ENCODE measurements at regions not wholly inside any gene's neighbourhood (a gene's known extent, or its start where the extent isn't known, plus 50 kb on each side); places are given as distances from the start of the nearest gene placed in this dataset.

DNA sequence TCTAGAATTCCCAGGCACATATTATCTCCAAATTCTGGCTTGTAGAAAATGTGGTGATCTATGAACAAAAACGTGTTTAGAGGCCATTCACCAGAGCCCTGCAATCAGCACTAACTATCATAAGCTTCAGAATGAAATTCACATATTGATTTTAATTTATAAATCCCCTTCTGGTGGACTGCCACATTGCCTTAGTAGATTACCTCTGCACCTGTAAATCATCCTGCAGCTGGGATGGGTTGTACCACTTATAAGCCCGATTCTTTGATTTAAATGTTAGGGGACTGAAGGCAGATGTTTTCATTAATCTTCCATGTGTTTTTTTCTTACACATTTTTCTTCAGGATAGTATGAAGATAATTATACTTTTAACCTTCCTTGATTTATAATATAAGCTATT is 140.7 kb upstream of the PTPRD start:
- Mint-ChIP-seq H3K9me3 (peaks cover 21% of the 10 kb centered on the region), H3K36me3 (no peaks in the 10 kb centered on the region), H3K27ac (no peak overlapping the region), H3K4me1 (no peaks in the 10 kb centered on the region), H3K4me3 (no peak overlapping the region), H3K27me3 (no peaks in the 10 kb centered on the region)
- CTCF ChIA-PET: no interaction called here
- no peak for DNase-seq

DNA sequence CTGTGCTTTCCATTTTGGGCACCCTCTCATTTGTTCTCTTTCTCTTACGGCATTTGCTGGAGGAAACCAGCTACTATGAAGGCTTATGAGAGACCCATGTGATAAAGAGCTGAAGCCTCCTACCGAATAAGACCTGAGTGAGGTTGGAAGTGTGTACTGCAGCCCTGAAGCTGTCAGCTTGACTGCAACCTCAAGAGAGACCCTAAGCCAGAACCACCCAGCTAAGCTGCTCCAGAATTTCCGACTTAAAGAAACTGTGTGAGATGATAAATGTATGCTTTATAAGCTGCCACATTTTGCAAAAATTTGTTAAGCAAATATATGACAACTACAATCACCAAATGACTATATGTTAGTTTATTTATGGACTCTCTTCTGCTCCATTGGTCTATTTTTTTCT is 151.7 kb upstream of the PTPRD start:
- no peak for DNase-seq
- Mint-ChIP-seq H3K4me1 (no peaks in the 10 kb centered on the region), H3K4me3 (no peak overlapping the region), H3K27me3 (no peaks in the 10 kb centered on the region), H3K36me3 (no peaks in the 10 kb centered on the region), H3K9me3 (peaks cover 15% of the 10 kb centered on the region), H3K27ac (no peak overlapping the region)
- CTCF ChIA-PET: no interaction called here

GRCh38 chr9:10773136-10773535 is 160.3 kb upstream of the PTPRD start:
- no peak for DNase-seq
- Mint-ChIP-seq H3K4me1 (no peaks in the 10 kb centered on the region), H3K27ac (no peak overlapping the region), H3K27me3 (no peaks in the 10 kb centered on the region), H3K9me3 (peaks cover 17% of the 10 kb centered on the region), H3K4me3 (no peak overlapping the region), H3K36me3 (no peaks in the 10 kb centered on the region)
- CTCF ChIA-PET: no interaction called here

DNA sequence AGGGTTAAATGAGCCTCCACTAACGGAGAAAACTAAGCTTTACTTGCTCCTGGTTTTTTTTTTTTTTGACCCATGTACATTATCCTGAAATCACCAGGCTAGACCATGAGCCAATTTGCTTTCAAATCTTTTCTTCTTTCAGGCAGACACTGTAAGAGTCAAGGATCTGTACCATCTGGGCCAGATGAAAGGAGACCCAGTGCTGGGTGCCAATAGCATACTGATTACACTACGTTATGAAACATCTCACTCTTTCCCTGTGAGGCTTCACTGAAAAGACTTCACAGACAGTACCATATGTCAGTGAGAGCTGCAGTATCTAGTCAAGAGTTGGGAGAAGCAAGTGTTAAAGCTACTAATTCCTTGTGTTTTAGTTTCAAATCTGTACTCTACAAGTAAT is 161.2 kb upstream of the PTPRD start:
- Mint-ChIP-seq H3K4me1 (no peaks in the 10 kb centered on the region), H3K36me3 (no peaks in the 10 kb centered on the region), H3K9me3 (peaks cover 17% of the 10 kb centered on the region), H3K4me3 (no peak overlapping the region), H3K27ac (no peak overlapping the region), H3K27me3 (no peaks in the 10 kb centered on the region)
- DNase-seq: no peak
- CTCF ChIA-PET: no interaction called here

DNA sequence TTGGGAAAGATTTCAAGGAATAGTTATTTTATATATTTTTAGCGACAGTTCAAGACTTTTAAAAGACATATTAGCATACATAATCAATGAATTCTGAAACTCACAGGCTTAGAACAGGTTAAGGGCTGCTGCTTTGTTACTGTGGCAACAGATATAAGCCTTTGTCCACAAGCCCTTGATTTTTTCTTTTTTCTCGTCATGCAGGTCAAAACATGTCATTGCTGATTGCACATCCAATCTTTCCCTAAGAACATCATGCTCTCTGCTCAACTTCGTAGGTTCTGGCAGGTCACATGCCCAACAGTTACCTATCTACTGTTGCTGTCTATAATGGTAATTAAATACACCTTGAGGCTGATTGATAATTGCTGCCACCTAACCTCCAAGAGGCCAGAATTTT is 172.5 kb upstream of the PTPRD start:
- Mint-ChIP-seq H3K27ac (no peak overlapping the region), H3K36me3 (no peaks in the 10 kb centered on the region), H3K27me3 (no peaks in the 10 kb centered on the region), H3K9me3 (peaks cover 20% of the 10 kb centered on the region), H3K4me1 (no peaks in the 10 kb centered on the region), H3K4me3 (no peak overlapping the region)
- CTCF ChIA-PET: no interaction called here
- no peak for DNase-seq

GRCh38 chr9:10793306-10793705 is 180.5 kb upstream of the PTPRD start:
- Mint-ChIP-seq H3K4me1 (no peaks in the 10 kb centered on the region), H3K9me3 (peaks cover 16% of the 10 kb centered on the region), H3K27me3 (no peaks in the 10 kb centered on the region), H3K4me3 (no peak overlapping the region), H3K27ac (no peak overlapping the region), H3K36me3 (no peaks in the 10 kb centered on the region)
- CTCF ChIA-PET: no interaction called here
- no peak for DNase-seq

DNA sequence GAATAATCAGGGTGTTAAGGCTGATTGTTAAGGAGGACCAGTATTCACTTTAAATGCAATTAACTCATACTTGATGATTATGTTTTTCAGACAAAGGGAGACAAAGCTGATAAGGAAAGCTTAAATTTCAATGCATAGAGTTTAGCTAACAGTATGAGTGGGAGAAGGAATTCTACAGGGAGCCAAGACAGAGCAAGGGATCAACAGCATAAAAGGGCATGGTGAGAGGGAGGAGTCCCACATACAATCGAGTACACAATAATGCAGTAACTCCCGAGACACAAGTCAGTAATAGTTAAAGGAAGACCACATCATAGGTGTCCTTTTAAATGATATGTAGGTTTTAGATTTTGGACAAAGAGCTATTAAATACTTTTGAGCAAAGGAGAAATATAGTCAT is 191.7 kb upstream of the PTPRD start:
- Mint-ChIP-seq H3K4me1 (no peaks in the 10 kb centered on the region), H3K27me3 (no peaks in the 10 kb centered on the region), H3K9me3 (peaks cover 3% of the 10 kb centered on the region), H3K27ac (no peak overlapping the region), H3K4me3 (no peak overlapping the region), H3K36me3 (no peaks in the 10 kb centered on the region)
- CTCF ChIA-PET: interaction anchor here (0.6 kb wide), 1 partner anchor 27 kb away, joined by 3 read pairs; no protein-coding TSS in a partner anchor
- DNase-seq: no peak

- H3K27ac Mint-ChIP-seq: no peak overlapping the region
- CTCF ChIA-PET: no interaction called here
- no peaks in the 10 kb centered on the region for H3K36me3 Mint-ChIP-seq
- DNase-seq: no peak
- no peak overlapping the region for H3K4me3 Mint-ChIP-seq
- H3K4me1 Mint-ChIP-seq: no peaks in the 10 kb centered on the region
- H3K27me3 Mint-ChIP-seq: no peaks in the 10 kb centered on the region
- H3K9me3 Mint-ChIP-seq: peaks cover 3% of the 10 kb centered on the region
Measured at GRCh38 chr9:10806868-10807267, 194.1 kb upstream of the PTPRD start.

- Mint-ChIP-seq H3K9me3 (peaks cover 13% of the 10 kb centered on the region), H3K4me1 (no peaks in the 10 kb centered on the region), H3K27ac (no peak overlapping the region), H3K4me3 (no peak overlapping the region), H3K27me3 (no peaks in the 10 kb centered on the region), H3K36me3 (no peaks in the 10 kb centered on the region)
- CTCF ChIA-PET: no interaction called here
- no peak for DNase-seq
Measured at GRCh38 chr9:10818206-10818605, 205.4 kb upstream of the PTPRD start.

DNA sequence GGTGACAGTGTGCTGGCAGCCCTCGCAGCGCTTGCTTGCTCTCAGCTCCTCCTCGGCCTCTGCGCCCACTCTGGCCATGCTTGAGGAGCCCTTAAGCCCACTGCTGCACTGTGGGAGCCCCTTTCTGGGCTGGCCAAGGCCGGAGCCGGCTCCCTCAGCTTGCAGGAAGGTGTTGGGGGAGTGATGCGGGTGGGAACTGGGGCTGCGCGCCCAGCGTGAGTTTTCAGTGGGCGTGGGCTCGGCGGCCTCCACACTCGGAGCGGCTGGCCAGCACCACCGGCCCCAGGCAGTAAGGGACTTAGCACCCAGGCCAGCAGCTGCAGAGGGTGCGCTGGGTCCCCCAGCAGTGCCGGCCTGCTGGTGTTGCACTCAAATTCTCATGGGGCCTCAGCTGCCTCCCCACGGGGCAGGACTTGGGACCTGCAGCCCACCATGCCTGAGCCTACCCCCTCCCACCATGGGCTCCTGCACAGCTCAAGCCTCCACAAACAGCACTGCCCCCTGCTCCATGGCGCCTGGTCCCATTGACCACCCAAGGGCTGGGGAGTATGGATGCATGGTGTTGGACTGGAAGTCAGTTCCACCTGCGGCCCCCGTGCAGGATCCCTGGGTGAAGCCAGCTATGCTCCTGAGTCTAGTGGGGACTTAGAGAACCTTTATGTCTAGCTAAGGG is 223.1 kb upstream of the PTPRD start:
- CTCF ChIA-PET: no interaction called here
- H3K4me1 Mint-ChIP-seq: no peaks in the 10 kb centered on the region
- no peak overlapping the region for H3K27ac Mint-ChIP-seq
- DNase-seq: no peak
- no peaks in the 10 kb centered on the region for H3K36me3 Mint-ChIP-seq
- peaks cover 15% of the 10 kb centered on the region for H3K9me3 Mint-ChIP-seq
- H3K4me3 Mint-ChIP-seq: no peak overlapping the region
- no peaks in the 10 kb centered on the region for H3K27me3 Mint-ChIP-seq

DNA sequence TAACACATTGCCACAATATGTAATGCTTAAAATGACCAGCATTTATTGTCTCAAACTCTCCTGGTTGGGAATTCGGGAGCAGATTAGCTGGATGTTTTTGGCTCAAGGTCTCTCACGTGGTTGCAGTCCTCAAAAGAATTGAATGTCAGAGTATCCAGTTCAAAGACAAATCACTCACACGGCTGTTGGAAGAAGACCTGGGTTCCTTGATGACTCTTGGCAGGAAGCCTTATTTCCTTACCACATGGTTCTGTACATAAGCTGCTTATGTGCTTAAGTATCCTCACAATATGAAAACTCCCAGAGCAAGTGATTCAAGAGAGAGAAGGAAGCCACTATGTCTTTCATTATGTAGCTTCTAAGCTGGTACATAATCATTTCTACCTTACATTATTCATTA is 230.3 kb upstream of the PTPRD start:
- no peaks in the 10 kb centered on the region for H3K4me1 Mint-ChIP-seq
- CTCF ChIA-PET: no interaction called here

GRCh38 chr9:10855847-10856246 is 243.0 kb upstream of the PTPRD start:
- H3K4me1 Mint-ChIP-seq: no peaks in the 10 kb centered on the region
- no peak for DNase-seq
- CTCF ChIA-PET: no interaction called here
- H3K27me3 Mint-ChIP-seq: no peaks in the 10 kb centered on the region
- no peaks in the 10 kb centered on the region for H3K36me3 Mint-ChIP-seq
- no peak overlapping the region for H3K27ac Mint-ChIP-seq
- H3K4me3 Mint-ChIP-seq: no peak overlapping the region
- peaks cover 11% of the 10 kb centered on the region for H3K9me3 Mint-ChIP-seq

More for the DNA sequence above, 230.3 kb upstream of the PTPRD start:
- no peak overlapping the region for H3K4me3 Mint-ChIP-seq
- H3K27ac Mint-ChIP-seq: no peak overlapping the region
- H3K36me3 Mint-ChIP-seq: no peaks in the 10 kb centered on the region
- H3K9me3 Mint-ChIP-seq: peaks cover 2% of the 10 kb centered on the region
- H3K27me3 Mint-ChIP-seq: no peaks in the 10 kb centered on the region
- no peak for DNase-seq

- Mint-ChIP-seq H3K4me3 (no peak overlapping the region), H3K4me1 (no peaks in the 10 kb centered on the region), H3K9me3 (peaks cover 11% of the 10 kb centered on the region), H3K27ac (no peak overlapping the region), H3K27me3 (no peaks in the 10 kb centered on the region), H3K36me3 (no peaks in the 10 kb centered on the region)
- no peak for DNase-seq
- CTCF ChIA-PET: no interaction called here
Measured at GRCh38 chr9:10858817-10859216, 246.0 kb upstream of the PTPRD start.

DNA sequence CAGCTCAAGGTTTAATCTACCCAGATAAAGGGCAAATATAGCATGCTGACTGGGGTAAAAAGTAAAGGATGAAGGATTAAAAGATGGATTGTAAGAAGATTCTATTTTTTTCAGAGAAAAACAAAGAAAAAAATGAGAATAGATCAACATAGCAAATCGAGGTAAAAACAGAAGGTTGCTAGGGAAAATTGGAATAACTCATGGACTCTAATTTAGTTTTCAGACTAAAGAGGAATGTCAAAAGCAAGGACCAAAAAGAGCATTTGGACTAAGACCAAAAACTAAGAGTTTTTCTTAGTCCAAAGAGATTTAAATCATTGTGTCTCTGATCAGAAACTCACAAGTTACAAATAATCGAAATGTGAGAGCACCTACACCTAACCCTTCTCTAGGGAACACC is 250.7 kb upstream of the PTPRD start:
- Mint-ChIP-seq H3K9me3 (peaks cover 8% of the 10 kb centered on the region), H3K27me3 (no peaks in the 10 kb centered on the region), H3K36me3 (no peaks in the 10 kb centered on the region), H3K27ac (no peak overlapping the region), H3K4me3 (no peak overlapping the region), H3K4me1 (no peaks in the 10 kb centered on the region)
- no peak for DNase-seq
- CTCF ChIA-PET: no interaction called here

GRCh38 chr9:10867194-10867593 is 254.4 kb upstream of the PTPRD start:
- H3K27me3 Mint-ChIP-seq: no peaks in the 10 kb centered on the region
- CTCF ChIA-PET: no interaction called here

GRCh38 chr9:10869687-10870086 is 256.9 kb upstream of the PTPRD start:
- H3K4me3 Mint-ChIP-seq: no peak overlapping the region
- no peaks in the 10 kb centered on the region for H3K36me3 Mint-ChIP-seq
- H3K4me1 Mint-ChIP-seq: no peaks in the 10 kb centered on the region

More at GRCh38 chr9:10867194-10867593, 254.4 kb upstream of the PTPRD start:
- Mint-ChIP-seq H3K4me1 (no peaks in the 10 kb centered on the region), H3K36me3 (no peaks in the 10 kb centered on the region), H3K27ac (no peak overlapping the region), H3K4me3 (no peak overlapping the region), H3K9me3 (peaks cover 14% of the 10 kb centered on the region)
- no peak for DNase-seq

More at GRCh38 chr9:10869687-10870086, 256.9 kb upstream of the PTPRD start:
- no peak for DNase-seq
- H3K27me3 Mint-ChIP-seq: no peaks in the 10 kb centered on the region
- peaks cover 18% of the 10 kb centered on the region for H3K9me3 Mint-ChIP-seq
- H3K27ac Mint-ChIP-seq: no peak overlapping the region
- CTCF ChIA-PET: no interaction called here

All from activated naive CD4-positive, alpha-beta T cell treated with anti-CD3 and anti-CD28 coated beads, Interleukin-2, amount 10 ng/mL, durations not matched to agents 7 days and 5 days (primary cell).